IMR-90 (cell line): ENCODE measurements at regions not wholly inside any gene's neighbourhood (a gene's known extent, or its start where the extent isn't known, plus 50 kb on each side); places are given as distances from the start of the nearest gene placed in this dataset.

ENCODE experiments used
- ATAC-seq: fragments of 200-7000 bp; cut with Tn5 transposase; 2 replicates; pipeline ENCODE4 v1.9.1; 2020; ENCODE audit warnings: low read depth, mild to moderate bottlenecking, moderate library complexity
- BruUV-seq: library from RNA; stranded (reverse); fragments of 400-500 nt; replicated peaks from 2 replicates; lab custom pipeline; 2021; lab: Mats Ljungman, UMichigan
- CTCF ChIA-PET: fragments of 300-600 bp; formaldehyde crosslinking; extraction: SDS; loops from one replicate; lab custom pipeline; 2021; ENCODE audit warnings: antibody characterized with exemption; lab: Yijun Ruan, JAX
- POLR2A ChIA-PET: fragments of 300-600 bp; sonication (Branson Sonifier 250); formaldehyde crosslinking; loops from one replicate; lab custom pipeline; 2022; ENCODE audit warnings: antibody characterized with exemption; ENCODE audit not compliant: unreplicated experiment; lab: Charles Lee
- DNase-seq: peaks from one replicate; pipeline ENCODE4 v3.0.0; 2013
- H2AFZ ChIP-seq: replicated peaks from 2 replicates; pipeline ENCODE3; 2013; ENCODE audit warnings: low read length, mild to moderate bottlenecking; ENCODE audit not compliant: poor library complexity
- H2AK5ac ChIP-seq: 2 replicates; pipeline ENCODE4 v1.6.1; 2013; ENCODE audit warnings: low read depth, low read length, inconsistent platforms
- H2AK9ac ChIP-seq: replicated peaks from 2 replicates; pipeline ENCODE3; 2013; ENCODE audit warnings: mild to moderate bottlenecking, low read depth, low read length, moderate library complexity; ENCODE audit not compliant: poor library complexity
- H2BK120ac ChIP-seq: 2 replicates; pipeline ENCODE4 v1.6.1; 2013; ENCODE audit warnings: low read depth, low read length, inconsistent platforms
- H2BK15ac ChIP-seq: 3 replicates; pipeline ENCODE4 v1.6.1; 2013; ENCODE audit warnings: low read depth, low read length, inconsistent platforms
- H2BK20ac ChIP-seq: 2 replicates; pipeline ENCODE4 v1.6.1; 2013; ENCODE audit warnings: low read depth, mild to moderate bottlenecking, inconsistent platforms, low read length, moderate library complexity
- H2BK5ac ChIP-seq: 2 replicates; pipeline ENCODE4 v1.6.1; 2013; ENCODE audit warnings: mild to moderate bottlenecking, low read depth, low read length, inconsistent platforms; ENCODE audit not compliant: poor library complexity, severe bottlenecking
- H3K14ac ChIP-seq: replicated peaks from 2 replicates; pipeline ENCODE4 v1.6.1; 2013; ENCODE audit warnings: low read depth, low read length, inconsistent platforms
- H3K18ac ChIP-seq: 2 replicates; pipeline ENCODE4 v1.6.1; 2013; ENCODE audit warnings: low read depth, low read length, control low read depth
- H3K23ac ChIP-seq: 2 replicates; pipeline ENCODE4 v1.6.1; 2013; ENCODE audit warnings: low read depth, low read length, inconsistent platforms
- H3K27ac ChIP-seq: 2 replicates; pipeline ENCODE4 v1.5.1; 2013; ENCODE audit warnings: mild to moderate bottlenecking, control low read depth, low read length; ENCODE audit not compliant: insufficient read depth
- H3K27me3 ChIP-seq: 2 replicates; pipeline ENCODE4 v1.6.1; 2013; ENCODE audit warnings: low read length; ENCODE audit not compliant: control insufficient read depth, insufficient read depth
- H3K36me3 ChIP-seq: 2 replicates; pipeline ENCODE4 v1.6.1; 2013; ENCODE audit warnings: low read length, mixed read lengths; ENCODE audit not compliant: control insufficient read depth, insufficient read depth
- H3K4ac ChIP-seq: 2 replicates; pipeline ENCODE4 v1.6.1; 2013; ENCODE audit warnings: low read depth, low read length, inconsistent platforms
- H3K4me1 ChIP-seq: 2 replicates; pipeline ENCODE4 v1.6.1; 2013; ENCODE audit warnings: low read length, mixed read lengths; ENCODE audit not compliant: control insufficient read depth, insufficient read depth
- H3K4me2 ChIP-seq: 2 replicates; pipeline ENCODE4 v1.6.1; 2013; ENCODE audit warnings: low read depth, mild to moderate bottlenecking, control low read depth, low read length, moderate library complexity
- H3K4me3 ChIP-seq: 2 replicates; pipeline ENCODE4 v1.5.1; 2013; ENCODE audit warnings: low read depth, mild to moderate bottlenecking, control low read depth, low read length, moderate library complexity; ENCODE audit not compliant: insufficient read depth
- H3K56ac ChIP-seq: 2 replicates; pipeline ENCODE4 v1.6.1; 2013; ENCODE audit warnings: low read length, inconsistent platforms; ENCODE audit not compliant: insufficient read depth; ENCODE audit errors: extremely low read depth
- H3K79me1 ChIP-seq, 2 experiments: 2 replicates each; pipeline ENCODE4 v1.6.1; 2013; ENCODE audit warnings: low read length in 2 of 2, inconsistent platforms in 1 of 2, low read depth in 1 of 2
- H3K9ac ChIP-seq: 2 replicates; pipeline ENCODE4 v1.6.1; 2013; ENCODE audit warnings: low read depth, low read length, control low read depth
- H3K9me1 ChIP-seq: 2 replicates; pipeline ENCODE4 v1.6.1; 2013; ENCODE audit warnings: low read length, inconsistent platforms; ENCODE audit not compliant: insufficient read depth
- H3K9me3 ChIP-seq: 2 replicates; pipeline ENCODE4 v1.6.1; 2013; ENCODE audit warnings: low read length; ENCODE audit not compliant: control insufficient read depth, insufficient read depth
- H4K20me1 ChIP-seq: 2 replicates; pipeline ENCODE4 v1.6.1; 2013; ENCODE audit warnings: low read length, inconsistent platforms; ENCODE audit not compliant: insufficient read depth
- H4K5ac ChIP-seq: 2 replicates; pipeline ENCODE4 v1.6.1; 2013; ENCODE audit warnings: mild to moderate bottlenecking, low read depth, low read length, control low read depth
- H4K8ac ChIP-seq, 2 experiments: 2 replicates each; pipeline ENCODE4 v1.6.1; 2013; ENCODE audit warnings: low read depth in 2 of 2, low read length in 2 of 2, control low read depth in 1 of 2, inconsistent platforms in 1 of 2
- H4K91ac ChIP-seq: 2 replicates; pipeline ENCODE4 v1.6.1; 2013; ENCODE audit warnings: low read depth, low read length, inconsistent platforms; ENCODE audit not compliant: insufficient read depth
- CEBPB ChIP-seq: IDR thresholded peaks from 2 replicates; pipeline ENCODE4 v1.6.1; 2012; ENCODE audit warnings: low read depth, low read length, improper control_type of control experiment
- CTCF ChIP-seq: conservative IDR thresholded peaks from 2 replicates; pipeline ENCODE4 v1.5.1; 2012; ENCODE audit warnings: mild to moderate bottlenecking, low read depth, low read length, improper control_type of control experiment
- ELK1 ChIP-seq: fragments of 150-350 bp; IDR thresholded peaks from 2 replicates; pipeline ENCODE4 v1.6.1; 2016; ENCODE audit warnings: low read depth, mild to moderate bottlenecking, low read length, moderate library complexity, borderline replicate concordance
- MAFK ChIP-seq: IDR thresholded peaks from 2 replicates; pipeline ENCODE4 v1.6.1; 2012; ENCODE audit warnings: low read depth, low read length, improper control_type of control experiment
- MAZ ChIP-seq: IDR thresholded peaks from 2 replicates; pipeline ENCODE4 v1.6.1; 2012; ENCODE audit warnings: low read depth, mild to moderate bottlenecking, low read length, improper control_type of control experiment, moderate library complexity, borderline replicate concordance
- WGBS, 2 experiments: methylation state at CpG; one replicate each; pipeline versions ENCODE4 v1.1.5 to v1.1.7; 2013; ENCODE audit warnings: missing lambda C conversion rate in 2 of 2; ENCODE audit not compliant: insufficient read length in 1 of 2; ENCODE audit errors: extremely low coverage in 2 of 2; 5-methylcytosine and 5-hydroxymethylcytosine counted together
- dilution Hi-C: fragments of 300-500 bp; cut with HindIII; formaldehyde crosslinking; loops from one replicate; pipeline ENCODE4 v1.14.3; 2018; ENCODE audit warnings: low sequenced_read_pairs; ENCODE audit not compliant: unreplicated experiment
- in situ Hi-C: fragments of 300-500 bp; cut with MboI; formaldehyde crosslinking; loops from 3 replicates; pipeline ENCODE4 v1.14.3; 2019; ENCODE audit warnings: low sequenced_read_pairs, inconsistent platforms, mixed read lengths
- intact Hi-C: fragments of 100-400 bp; cut with micrococcal nuclease; formaldehyde crosslinking; loops from 2 replicates; pipeline ENCODE4 v1.10.0; 2022

- H2AFZ ChIP-seq = peak overlapping the region; percentile 37
- ChIA-PET POLR2A (interaction anchor here (0.6 to 1.1 kb wide), 2 partner anchors 10 to 18 kb away, joined by 3 read pairs; no protein-coding TSS in a partner anchor), CTCF (interaction anchor here (0.6 kb wide), 1 partner anchor 395 kb away, joined by 3 read pairs; no protein-coding TSS in a partner anchor)
- no CpG with 5 or more reads among the region's 2 CpGs for WGBS, 2 experiments
- in situ Hi-C loops = no loop called here
- peak; percentile 84 for ATAC-seq
- H3K4me3 ChIP-seq = no peak overlapping the region
- no peak for TF ChIP-seq MAZ
- TF ChIP-seq CTCF = no peak
- peak; percentile 29; the same call in 1 of the 2 replicates for TF ChIP-seq MAFK
- peak; percentile 66 for TF ChIP-seq CEBPB
- no peak for TF ChIP-seq ELK1
- H3K9me3 ChIP-seq = no peaks in the 10 kb centered on the region
- H2AK9ac ChIP-seq = peak overlapping the region; percentile 89
- peak overlapping the region; percentile 91 for H3K18ac ChIP-seq
- peak overlapping the region; percentile 90 for H4K5ac ChIP-seq
- H4K8ac ChIP-seq = peak overlapping the region; percentile 72 to 94
- H3K79me1 ChIP-seq = no peaks in the 10 kb centered on the region
- H3K4ac ChIP-seq = peak overlapping the region; percentile 91
- dilution Hi-C loops = no loop called here
- H2BK20ac ChIP-seq = peak overlapping the region; percentile 83
- H2BK120ac ChIP-seq = peak overlapping the region; percentile 92
- peak overlapping the region; percentile 75; the same call in 2 of the 3 replicates for H2BK15ac ChIP-seq
- peak overlapping the region; percentile 63 for H2AK5ac ChIP-seq
- H3K56ac ChIP-seq = peak overlapping the region; percentile 82
- DNase-seq = peak; percentile 79
- H3K4me2 ChIP-seq = peak overlapping the region; percentile 42; the same call in 1 of the 2 replicates
- H4K91ac ChIP-seq = peak overlapping the region; percentile 91
- peak overlapping the region; percentile 85 for H3K14ac ChIP-seq
- BruUV-seq = no TSS peak
- intact Hi-C loops = no loop called here
- H3K4me1 ChIP-seq = peaks cover 12% of the 10 kb centered on the region
- H3K9ac ChIP-seq = no peak overlapping the region
- H3K36me3 ChIP-seq = no peaks in the 10 kb centered on the region
- H3K27ac ChIP-seq = peak overlapping the region; percentile 70
- H3K9me1 ChIP-seq = peaks cover 7% of the 10 kb centered on the region; the same call in 1 of the 2 replicates
- H3K23ac ChIP-seq = peak overlapping the region; percentile 86
- no peaks in the 10 kb centered on the region for H4K20me1 ChIP-seq
- H2BK5ac ChIP-seq = peak overlapping the region; percentile 100
- no peaks in the 10 kb centered on the region for H3K27me3 ChIP-seq
These were observed 174.0 kb downstream of the HMHB1 start for GRCh38 chr5:143985832-143986515.
